Prostate gland (tissue), 2 donors: ENCODE measurements at regions not wholly inside any gene's neighbourhood (a gene's known extent, or its start where the extent isn't known, plus 50 kb on each side); places are given as distances from the start of the nearest gene placed in this dataset.

Source experiments
- DNase-seq: peaks from one replicate; pipeline ENCODE4 v3.0.0-alpha.2; 2019; ENCODE audit warnings: low spot score
- H3K27ac ChIP-seq, 2 donors: fragments of 200-600 bp; sonication (generic); 2 replicates each; pipeline ENCODE4 v1.5.1; 2017 to 2019
- H3K27me3 ChIP-seq: fragments of 200-600 bp; sonication (generic); replicated peaks from 2 replicates; pipeline ENCODE4 v1.5.1; 2019; ENCODE audit not compliant: insufficient read depth
- H3K36me3 ChIP-seq, 2 donors: fragments of 200-600 bp; sonication (generic); 1 replicate in 1 of 2; 2 replicates in 1 of 2; pipeline versions ENCODE4 v1.5.1 to v1.8.1; 2017 to 2019
- H3K4me1 ChIP-seq: fragments of 200-600 bp; sonication (generic); replicated peaks from 2 replicates; pipeline ENCODE4 v1.5.1; 2019
- H3K4me3 ChIP-seq, 2 donors: fragments of 200-600 bp; sonication (generic); 2 replicates each; pipeline ENCODE4 v1.5.1; 2017 to 2019
- H3K9me3 ChIP-seq: fragments of 200-600 bp; sonication (generic); 2 replicates; pipeline ENCODE4 v1.5.1; 2017
- POLR2A ChIP-seq: fragments of 450-650 bp; IDR thresholded peaks from one replicate; pipeline ENCODE4 v1.6.1; 2016; ENCODE audit warnings: antibody characterized with exemption, mild to moderate bottlenecking
- POLR2AphosphoS5 ChIP-seq: sonication (generic); formaldehyde crosslinking; IDR thresholded peaks from one replicate; pipeline ENCODE4 v1.6.1; 2017; ENCODE audit warnings: antibody characterized with exemption
- WGBS: methylation state at CpG from one replicate; pipeline ENCODE4 v1.1.5; 2018; 5-methylcytosine and 5-hydroxymethylcytosine counted together
- intact Hi-C: fragments of 100-400 bp; cut with DNase I; formaldehyde crosslinking; loops from one replicate; pipeline ENCODE4 v1.14.2; 2022
- TF ChIP-seq, protein P1 (sequence below), 4 experiments: fragments of 200-600 bp in 2 of 4; fragments of 450-650 bp in 2 of 4; sonication (generic) in 2 of 4; IDR thresholded peaks; 1 replicate in 3 of 4; 2 replicates in 1 of 4; pipeline ENCODE4 v1.5.1; 2016 to 2019; ENCODE audit warnings: antibody characterized with exemption in 4 of 4, mild to moderate bottlenecking in 2 of 4, moderate library complexity in 2 of 4

DNA sequence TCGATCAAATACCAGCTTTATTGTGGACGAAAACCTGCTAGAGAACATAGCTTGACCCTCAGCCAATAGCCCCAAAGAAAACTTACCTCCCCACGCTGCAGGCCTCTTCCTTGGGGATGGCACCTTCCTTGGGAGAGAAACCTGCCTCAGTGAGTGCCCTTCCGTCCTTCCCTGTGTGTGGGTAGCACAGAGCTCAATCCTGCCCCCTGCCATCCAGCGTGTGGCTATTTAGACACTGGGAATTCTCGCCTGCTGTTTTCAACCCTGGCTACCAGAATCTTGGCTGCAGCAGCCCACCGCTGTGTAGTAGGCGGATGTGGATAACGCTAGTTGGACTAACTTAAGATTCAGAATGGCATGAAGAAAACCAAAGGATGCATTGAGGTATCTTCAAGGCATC lies 238.2 kb downstream of the TEX36 start:
- H3K27ac ChIP-seq: no peak overlapping the region
- WGBS: 87% methylated on average over 9 of the region's 9 CpGs
- no peaks in the 10 kb centered on the region for H3K4me1 ChIP-seq
- DNase-seq: no peak
- no peak overlapping the region for H3K4me3 ChIP-seq
- intact Hi-C loops: loop anchor here (5.0 to 10.0 kb wide), 3 partner anchors 68 to 240 kb away; partner anchors contain the start of gene TEX36
- TF ChIP-seq POLR2AphosphoS5 (no peak), POLR2A (no peak)
- TF ChIP-seq, protein P1, sequence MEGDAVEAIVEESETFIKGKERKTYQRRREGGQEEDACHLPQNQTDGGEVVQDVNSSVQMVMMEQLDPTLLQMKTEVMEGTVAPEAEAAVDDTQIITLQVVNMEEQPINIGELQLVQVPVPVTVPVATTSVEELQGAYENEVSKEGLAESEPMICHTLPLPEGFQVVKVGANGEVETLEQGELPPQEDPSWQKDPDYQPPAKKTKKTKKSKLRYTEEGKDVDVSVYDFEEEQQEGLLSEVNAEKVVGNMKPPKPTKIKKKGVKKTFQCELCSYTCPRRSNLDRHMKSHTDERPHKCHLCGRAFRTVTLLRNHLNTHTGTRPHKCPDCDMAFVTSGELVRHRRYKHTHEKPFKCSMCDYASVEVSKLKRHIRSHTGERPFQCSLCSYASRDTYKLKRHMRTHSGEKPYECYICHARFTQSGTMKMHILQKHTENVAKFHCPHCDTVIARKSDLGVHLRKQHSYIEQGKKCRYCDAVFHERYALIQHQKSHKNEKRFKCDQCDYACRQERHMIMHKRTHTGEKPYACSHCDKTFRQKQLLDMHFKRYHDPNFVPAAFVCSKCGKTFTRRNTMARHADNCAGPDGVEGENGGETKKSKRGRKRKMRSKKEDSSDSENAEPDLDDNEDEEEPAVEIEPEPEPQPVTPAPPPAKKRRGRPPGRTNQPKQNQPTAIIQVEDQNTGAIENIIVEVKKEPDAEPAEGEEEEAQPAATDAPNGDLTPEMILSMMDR (IDR thresholded peaks at IDR 0.05): no peak
- H3K36me3 ChIP-seq: no peaks in the 10 kb centered on the region
- no peaks in the 10 kb centered on the region for H3K9me3 ChIP-seq
- no peaks in the 10 kb centered on the region for H3K27me3 ChIP-seq

DNA sequence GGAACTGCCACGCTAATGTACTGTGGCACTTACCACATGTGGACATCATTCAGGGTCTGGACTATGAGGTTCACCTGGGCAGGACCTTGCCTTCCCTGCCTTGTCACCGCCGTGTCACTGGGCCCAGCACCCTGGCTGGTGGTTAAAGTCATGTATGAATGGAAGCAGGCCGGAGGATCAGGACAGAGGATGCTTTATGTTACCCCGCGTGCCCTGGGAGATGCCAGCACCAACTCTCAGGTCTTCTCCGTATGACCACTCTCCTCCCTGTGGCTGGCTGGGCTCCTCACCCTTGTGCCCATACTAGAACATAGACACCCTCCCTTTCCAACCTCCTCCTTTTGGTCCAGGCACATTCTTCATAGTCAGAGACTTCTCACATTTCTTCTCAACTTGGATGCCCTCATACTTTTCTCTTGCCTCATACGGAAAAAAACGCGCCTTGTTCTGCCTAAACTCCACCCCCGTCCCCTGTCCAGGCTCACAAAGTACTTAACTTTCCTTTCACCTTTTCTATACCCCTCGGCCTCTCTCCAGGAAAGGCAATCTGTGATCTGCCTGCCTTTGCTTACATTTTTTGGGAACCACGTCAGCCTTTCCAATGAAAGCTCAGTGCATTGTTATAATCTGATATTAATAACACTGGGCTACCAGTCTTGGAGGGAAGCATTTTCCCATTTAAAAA lies 240.0 kb downstream of the TEX36 start:
- TF ChIP-seq POLR2A (no peak), POLR2AphosphoS5 (no peak)
- TF ChIP-seq, protein P1 (IDR thresholded peaks at IDR 0.05): no peak
- Histone ChIP-seq H3K27me3 (no peaks in the 10 kb centered on the region), H3K27ac (no peak overlapping the region), H3K9me3 (no peaks in the 10 kb centered on the region), H3K4me1 (no peaks in the 10 kb centered on the region), H3K36me3 (no peaks in the 10 kb centered on the region), H3K4me3 (no peak overlapping the region)
- DNase-seq: no peak
- intact Hi-C loops: loop anchor here (10.0 kb wide), 2 partner anchors 162 to 242 kb away; partner anchors contain the start of gene TEX36
- WGBS: 67% methylated on average over 13 of the region's 13 CpGs

DNA sequence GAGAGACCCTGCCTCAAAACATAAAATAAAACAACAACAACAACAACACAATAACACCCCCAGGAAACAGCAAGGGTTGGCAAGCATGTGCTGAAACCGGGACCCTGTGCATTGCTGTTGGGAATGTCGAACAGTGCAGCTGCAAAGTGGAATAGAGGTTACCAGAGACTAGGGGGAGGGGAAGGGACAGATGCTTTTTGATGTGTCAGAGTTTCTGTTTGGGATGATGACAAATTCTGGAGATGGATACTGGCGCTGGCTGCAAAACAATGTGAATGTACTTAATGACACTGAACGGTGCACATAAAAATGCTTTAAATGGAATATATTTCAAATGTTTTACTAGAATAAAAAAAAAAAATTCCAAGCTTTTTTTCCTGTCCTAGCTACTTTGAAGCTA lies 241.8 kb downstream of the TEX36 start:
- no peak overlapping the region for H3K27ac ChIP-seq
- TF ChIP-seq POLR2AphosphoS5 (no peak), POLR2A (no peak)
- TF ChIP-seq, protein P1 (IDR thresholded peaks at IDR 0.05): no peak
- DNase-seq: no peak
- H3K36me3 ChIP-seq: no peaks in the 10 kb centered on the region
- no peaks in the 10 kb centered on the region for H3K27me3 ChIP-seq
- intact Hi-C loops: loop anchor here (10.0 kb wide), 2 partner anchors 164 to 244 kb away; partner anchors contain the start of gene TEX36
- H3K4me3 ChIP-seq: no peak overlapping the region
- no peaks in the 10 kb centered on the region for H3K4me1 ChIP-seq
- 28% methylated on average over 4 of the region's 4 CpGs for WGBS
- H3K9me3 ChIP-seq: no peaks in the 10 kb centered on the region

DNA sequence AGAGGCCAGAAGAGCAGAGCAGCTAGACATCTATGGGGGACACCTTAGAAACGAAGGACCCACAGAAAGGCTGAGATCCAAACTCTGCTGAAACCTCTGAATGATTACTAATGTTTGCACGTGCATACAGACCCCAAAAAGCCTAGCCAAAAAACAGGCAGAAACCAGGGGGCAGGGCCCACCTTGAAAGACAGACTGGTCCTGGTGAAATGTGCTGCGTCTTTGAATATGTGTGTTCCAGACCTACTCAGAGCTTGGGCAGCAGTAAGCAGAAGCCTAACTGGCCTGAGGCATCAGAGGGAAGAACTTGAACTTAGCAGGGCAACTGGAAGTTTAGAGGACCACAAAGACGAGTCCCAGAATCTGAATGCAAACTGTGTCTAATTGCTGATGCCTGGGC lies 251.8 kb downstream of the TEX36 start:
- Histone ChIP-seq H3K4me1 (no peaks in the 10 kb centered on the region), H3K4me3 (no peak overlapping the region), H3K27me3 (no peaks in the 10 kb centered on the region), H3K36me3 (no peaks in the 10 kb centered on the region), H3K9me3 (no peaks in the 10 kb centered on the region), H3K27ac (no peak overlapping the region)
- TF ChIP-seq POLR2A (no peak), POLR2AphosphoS5 (no peak)
- TF ChIP-seq, protein P1 (IDR thresholded peaks at IDR 0.05): no peak
- no peak for DNase-seq
- 91% methylated on average over 4 of the region's 4 CpGs for WGBS
- intact Hi-C loops: no loop called here

DNA sequence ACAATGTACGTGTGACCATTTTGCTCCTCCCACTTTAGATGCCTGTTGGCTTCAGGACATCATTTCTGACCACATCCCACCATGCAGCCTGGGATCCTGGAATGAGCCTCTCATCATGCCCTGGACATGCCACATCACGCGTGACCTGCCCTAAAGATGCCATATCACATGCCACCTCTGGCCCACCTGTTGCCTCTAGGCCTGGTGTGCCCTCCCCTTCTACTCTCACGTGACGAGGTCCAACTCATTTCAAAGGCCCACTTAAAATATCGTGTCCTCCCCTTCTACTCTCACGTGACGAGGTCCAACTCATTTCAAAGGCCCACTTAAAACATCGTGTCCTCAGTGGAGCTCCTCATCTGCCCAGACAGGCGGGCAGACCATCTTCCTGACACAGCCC lies 254.9 kb downstream of the TEX36 start:
- WGBS: 95% methylated on average over 10 of the region's 10 CpGs
- DNase-seq: no peak
- intact Hi-C loops: no loop called here
- Histone ChIP-seq H3K27ac (no peak overlapping the region), H3K4me3 (no peak overlapping the region), H3K27me3 (no peaks in the 10 kb centered on the region), H3K4me1 (no peaks in the 10 kb centered on the region), H3K36me3 (no peaks in the 10 kb centered on the region), H3K9me3 (no peaks in the 10 kb centered on the region)
- TF ChIP-seq POLR2A: no peak
- TF ChIP-seq, protein P1 (IDR thresholded peaks at IDR 0.05): no peak
- no peak for TF ChIP-seq POLR2AphosphoS5
